Loucy (cell line): ENCODE measurements at regions not wholly inside any gene's neighbourhood (a gene's known extent, or its start where the extent isn't known, plus 50 kb on each side); places are given as distances from the start of the nearest gene placed in this dataset.

Experiments
- H2AFZ ChIP-seq: fragments of 200-600 bp; sonication (generic); 2 replicates; pipeline ENCODE4 v1.6.0; 2016; ENCODE audit warnings: antibody characterized with exemption, mild to moderate bottlenecking, low read length, moderate library complexity
- H3F3A ChIP-seq: fragments of 200-600 bp; 2 replicates; pipeline ENCODE4 v1.6.0; 2016; ENCODE audit warnings: antibody characterized with exemption, low read depth, mild to moderate bottlenecking
- H3K27me3 ChIP-seq: fragments of 200-600 bp; sonication (generic); 2 replicates; pipeline ENCODE4 v1.6.1; 2014; ENCODE audit warnings: low read length, mild to moderate bottlenecking; ENCODE audit not compliant: insufficient read depth, poor library complexity, severe bottlenecking
- H3K36me3 ChIP-seq: fragments of 200-600 bp; sonication (generic); 2 replicates; pipeline ENCODE4 v1.6.1; 2016; ENCODE audit warnings: low read length; ENCODE audit not compliant: insufficient read depth
- H3K4me1 ChIP-seq: fragments of 200-600 bp; sonication (generic); 2 replicates; pipeline ENCODE4 v1.5.1; 2014; ENCODE audit warnings: low read length, mild to moderate bottlenecking; ENCODE audit not compliant: insufficient read depth, poor library complexity, severe bottlenecking
- H3K4me2 ChIP-seq: fragments of 200-600 bp; sonication (generic); 2 replicates; pipeline ENCODE4 v1.6.0; 2014; ENCODE audit warnings: antibody characterized with exemption, low read length, low read depth, mild to moderate bottlenecking; ENCODE audit not compliant: poor library complexity, severe bottlenecking
- H3K4me3 ChIP-seq: fragments of 200-600 bp; sonication (generic); 2 replicates; pipeline ENCODE4 v1.5.1; 2014; ENCODE audit warnings: low read length, mild to moderate bottlenecking, mixed read lengths; ENCODE audit not compliant: poor library complexity, severe bottlenecking
- H3K79me2 ChIP-seq: fragments of 200-600 bp; sonication (generic); 2 replicates; pipeline ENCODE4 v1.6.1; 2014; ENCODE audit warnings: low read length; ENCODE audit not compliant: insufficient read depth
- H3K9ac ChIP-seq: fragments of 200-600 bp; sonication (generic); 2 replicates; pipeline ENCODE4 v1.6.0; 2014; ENCODE audit warnings: mild to moderate bottlenecking, low read depth, low read length, moderate library complexity; ENCODE audit not compliant: poor library complexity, severe bottlenecking
- H3K9me2 ChIP-seq: fragments of 200-600 bp; sonication (generic); replicated peaks from 2 replicates; pipeline ENCODE4 v1.6.1; 2016; ENCODE audit warnings: low read depth, low read length, mixed read lengths
- H3K9me3 ChIP-seq: fragments of 200-600 bp; sonication (generic); 2 replicates; pipeline ENCODE4 v1.6.1; 2014; ENCODE audit warnings: mild to moderate bottlenecking, antibody characterized with exemption, low read length, low read depth; ENCODE audit not compliant: insufficient read depth
- H4K20me1 ChIP-seq: fragments of 200-600 bp; sonication (generic); 2 replicates; pipeline ENCODE4 v1.6.0; 2014; ENCODE audit warnings: antibody characterized with exemption, low read length, mild to moderate bottlenecking; ENCODE audit not compliant: insufficient read depth, poor library complexity, severe bottlenecking
- EZH2phosphoT487 ChIP-seq: fragments of 200-600 bp; IDR thresholded peaks from 2 replicates; pipeline ENCODE4 v1.6.1; 2018; ENCODE audit warnings: antibody characterized with exemption, mild to moderate bottlenecking, moderate library complexity, borderline replicate concordance
- TF ChIP-seq, protein P1 (sequence below): fragments of 200-600 bp; sonication (generic); conservative IDR thresholded peaks from 2 replicates; pipeline ENCODE4 v1.5.1; 2014; ENCODE audit warnings: mild to moderate bottlenecking, antibody characterized with exemption, low read length

GRCh38 chr17:22411185-22411784 is 719.0 kb downstream of the KCNJ18 start:
- no peak overlapping the region for H2AFZ ChIP-seq
- no peak overlapping the region for H3K4me3 ChIP-seq
- no peaks in the 10 kb centered on the region for H3K36me3 ChIP-seq
- H3K4me2 ChIP-seq: no peak overlapping the region
- H3K9ac ChIP-seq: no peak overlapping the region
- TF ChIP-seq, protein P1, sequence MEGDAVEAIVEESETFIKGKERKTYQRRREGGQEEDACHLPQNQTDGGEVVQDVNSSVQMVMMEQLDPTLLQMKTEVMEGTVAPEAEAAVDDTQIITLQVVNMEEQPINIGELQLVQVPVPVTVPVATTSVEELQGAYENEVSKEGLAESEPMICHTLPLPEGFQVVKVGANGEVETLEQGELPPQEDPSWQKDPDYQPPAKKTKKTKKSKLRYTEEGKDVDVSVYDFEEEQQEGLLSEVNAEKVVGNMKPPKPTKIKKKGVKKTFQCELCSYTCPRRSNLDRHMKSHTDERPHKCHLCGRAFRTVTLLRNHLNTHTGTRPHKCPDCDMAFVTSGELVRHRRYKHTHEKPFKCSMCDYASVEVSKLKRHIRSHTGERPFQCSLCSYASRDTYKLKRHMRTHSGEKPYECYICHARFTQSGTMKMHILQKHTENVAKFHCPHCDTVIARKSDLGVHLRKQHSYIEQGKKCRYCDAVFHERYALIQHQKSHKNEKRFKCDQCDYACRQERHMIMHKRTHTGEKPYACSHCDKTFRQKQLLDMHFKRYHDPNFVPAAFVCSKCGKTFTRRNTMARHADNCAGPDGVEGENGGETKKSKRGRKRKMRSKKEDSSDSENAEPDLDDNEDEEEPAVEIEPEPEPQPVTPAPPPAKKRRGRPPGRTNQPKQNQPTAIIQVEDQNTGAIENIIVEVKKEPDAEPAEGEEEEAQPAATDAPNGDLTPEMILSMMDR: no peak
- TF ChIP-seq EZH2phosphoT487: no peak
- H3K27me3 ChIP-seq: no peaks in the 10 kb centered on the region
- H3K9me2 ChIP-seq: no peaks in the 10 kb centered on the region
- no peaks in the 10 kb centered on the region; the same call in 1 of the 2 replicates for H3K9me3 ChIP-seq
- no peaks in the 10 kb centered on the region for H3K79me2 ChIP-seq
- H4K20me1 ChIP-seq: no peaks in the 10 kb centered on the region
- H3K4me1 ChIP-seq: no peaks in the 10 kb centered on the region
- no peaks in the 10 kb centered on the region for H3F3A ChIP-seq

DNA sequence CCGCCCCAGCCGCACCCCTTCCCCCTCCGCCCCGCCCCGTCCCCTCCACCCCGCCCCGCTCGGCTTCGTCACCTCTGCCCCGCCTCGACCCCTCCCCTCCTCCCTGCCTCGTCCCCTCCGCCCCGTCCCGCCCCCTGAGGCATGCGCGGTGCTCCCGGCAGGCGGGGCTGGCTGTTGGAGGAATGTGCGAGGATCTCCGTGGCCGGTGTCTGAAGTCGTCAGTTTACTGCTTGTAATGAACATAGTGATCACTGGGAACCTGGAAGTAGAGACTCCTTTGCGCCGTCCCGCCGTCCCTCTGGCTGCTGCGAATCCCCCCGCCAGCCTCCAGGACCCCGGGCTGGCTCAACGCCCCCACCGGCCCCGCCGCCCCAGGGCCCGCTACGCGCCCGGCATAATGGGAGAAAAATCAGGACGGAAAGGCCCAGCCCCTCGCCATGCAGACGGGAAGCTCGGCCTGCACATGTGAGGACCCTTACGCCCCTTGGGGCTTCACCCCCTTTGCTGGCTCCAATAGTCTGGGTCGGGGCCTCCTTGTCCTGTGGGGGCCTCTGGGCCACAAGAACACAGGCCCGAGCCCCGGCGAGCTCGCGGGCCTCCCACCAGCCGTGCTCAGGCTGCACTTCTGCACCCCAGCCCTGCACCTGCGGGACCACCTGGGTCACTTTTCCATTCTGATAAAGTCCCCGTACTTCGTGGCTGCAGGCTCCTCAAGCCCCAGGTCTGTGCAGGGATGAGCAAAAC is 743.1 kb downstream of the KCNJ18 start:
- Histone ChIP-seq H2AFZ (no peak overlapping the region), H3F3A (no peaks in the 10 kb centered on the region), H3K9me2 (no peaks in the 10 kb centered on the region), H3K9me3 (peaks cover 4% of the 10 kb centered on the region; the same call in 1 of the 2 replicates), H3K4me2 (no peak overlapping the region), H3K9ac (no peak overlapping the region), H3K4me1 (no peaks in the 10 kb centered on the region), H3K79me2 (no peaks in the 10 kb centered on the region), H3K36me3 (no peaks in the 10 kb centered on the region), H3K27me3 (no peaks in the 10 kb centered on the region), H4K20me1 (no peaks in the 10 kb centered on the region), H3K4me3 (no peak overlapping the region)
- TF ChIP-seq, protein P1: no peak
- TF ChIP-seq EZH2phosphoT487: no peak

DNA sequence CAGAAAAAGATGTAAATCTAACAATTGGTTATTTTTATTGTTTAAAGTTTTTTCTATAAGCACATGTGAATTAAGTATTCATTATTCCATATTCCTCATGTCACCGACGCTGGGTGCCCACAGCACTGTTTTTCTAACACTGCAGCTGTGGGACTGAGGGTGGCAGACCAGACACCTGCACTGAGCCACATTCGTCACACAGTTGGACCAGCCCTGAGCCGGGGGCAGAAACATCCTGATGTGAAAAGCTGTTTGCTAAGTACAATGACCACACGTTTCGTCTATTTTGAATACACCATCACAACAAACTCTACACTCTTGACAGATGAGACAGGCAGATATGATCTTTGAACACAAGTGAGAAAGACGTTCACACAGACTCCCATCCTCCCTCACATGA is 749.5 kb downstream of the KCNJ18 start:
- H3K4me2 ChIP-seq: no peak overlapping the region

More for the DNA sequence above, 749.5 kb downstream of the KCNJ18 start:
- Histone ChIP-seq H3K9me2 (no peaks in the 10 kb centered on the region), H3K9me3 (no peaks in the 10 kb centered on the region), H3F3A (no peaks in the 10 kb centered on the region), H3K27me3 (no peaks in the 10 kb centered on the region), H3K79me2 (no peaks in the 10 kb centered on the region), H2AFZ (no peak overlapping the region), H3K4me3 (no peak overlapping the region), H3K9ac (no peak overlapping the region), H3K4me1 (no peaks in the 10 kb centered on the region), H4K20me1 (no peaks in the 10 kb centered on the region), H3K36me3 (no peaks in the 10 kb centered on the region)
- TF ChIP-seq, protein P1: no peak
- no peak for TF ChIP-seq EZH2phosphoT487
